Smooth muscle cell (in vitro differentiated cells): ENCODE measurements at regions not wholly inside any gene's neighbourhood (a gene's known extent, or its start where the extent isn't known, plus 50 kb on each side); places are given as distances from the start of the nearest gene placed in this dataset.

Experiments
- DNase-seq: peaks from one replicate; lab custom pipeline; 2025; ENCODE audit not compliant: unreplicated experiment; lab: John Stamatoyannopoulos, UW
- H2AFZ ChIP-seq: fragments of 200-600 bp; sonication (generic); 2 replicates; pipeline ENCODE4 v1.6.0; 2016; ENCODE audit warnings: antibody characterized with exemption, low read depth, mild to moderate bottlenecking
- H3F3A ChIP-seq: fragments of 200-600 bp; sonication (generic); 2 replicates; pipeline ENCODE4 v1.6.0; 2017; ENCODE audit warnings: antibody characterized with exemption, low read depth
- H3K27ac ChIP-seq: fragments of 200-600 bp; sonication (generic); 2 replicates; pipeline ENCODE4 v1.5.1; 2016; ENCODE audit warnings: low read depth, mild to moderate bottlenecking
- H3K27me3 ChIP-seq: fragments of 200-600 bp; sonication (generic); 2 replicates; pipeline ENCODE4 v1.6.1; 2016; ENCODE audit warnings: low read depth, mild to moderate bottlenecking
- H3K36me3 ChIP-seq: fragments of 200-600 bp; sonication (generic); 2 replicates; pipeline ENCODE4 v1.5.1; 2016; ENCODE audit warnings: low read depth
- H3K4me1 ChIP-seq: fragments of 200-600 bp; sonication (generic); 2 replicates; pipeline ENCODE4 v1.5.1; 2016; ENCODE audit warnings: low read depth
- H3K4me2 ChIP-seq: fragments of 200-600 bp; sonication (generic); 2 replicates; pipeline ENCODE4 v1.6.0; 2016; ENCODE audit warnings: mild to moderate bottlenecking
- H3K4me3 ChIP-seq: fragments of 200-600 bp; sonication (generic); 2 replicates; pipeline ENCODE4 v1.5.1; 2016; ENCODE audit warnings: mild to moderate bottlenecking
- H3K79me2 ChIP-seq: fragments of 200-600 bp; sonication (generic); 2 replicates; pipeline ENCODE4 v1.6.0; 2016; ENCODE audit warnings: low read depth, mild to moderate bottlenecking
- H3K9ac ChIP-seq: fragments of 200-600 bp; sonication (generic); 2 replicates; pipeline ENCODE4 v1.6.0; 2016; ENCODE audit warnings: low read depth
- H3K9me3 ChIP-seq: fragments of 200-600 bp; sonication (generic); replicated peaks from 2 replicates; pipeline ENCODE4 v1.5.1; 2016; ENCODE audit warnings: low read depth
- H4K20me1 ChIP-seq: fragments of 200-600 bp; sonication (generic); 2 replicates; pipeline ENCODE4 v1.6.0; 2016; ENCODE audit warnings: low read depth
- CTCF ChIP-seq: fragments of 200-600 bp; sonication (generic); IDR thresholded peaks from 2 replicates; pipeline ENCODE4 v1.5.1; 2017; ENCODE audit warnings: borderline replicate concordance, mild to moderate bottlenecking, antibody characterized with exemption; ENCODE audit not compliant: insufficient read depth, poor library complexity, severe bottlenecking
- WGBS: methylation state at CpG from one replicate; pipeline ENCODE4 v1.1.7; 2016; ENCODE audit warnings: low lambda C conversion rate; 5-methylcytosine and 5-hydroxymethylcytosine counted together

GRCh38 chr3:54040476-54040875 is 81.9 kb upstream of the CACNA2D3 start:
- no peaks in the 10 kb centered on the region for H3K27me3 ChIP-seq
- TF ChIP-seq CTCF = no peak

GRCh38 chr3:54038391-54038790 is 84.0 kb upstream of the CACNA2D3 start:
- no peaks in the 10 kb centered on the region for H3F3A ChIP-seq
- no peak overlapping the region for H3K9ac ChIP-seq
- H4K20me1 ChIP-seq = no peaks in the 10 kb centered on the region
- H3K27me3 ChIP-seq = no peaks in the 10 kb centered on the region
- H3K27ac ChIP-seq = no peak overlapping the region
- no peaks in the 10 kb centered on the region for H3K36me3 ChIP-seq
- H3K9me3 ChIP-seq = no peaks in the 10 kb centered on the region
- no peak for DNase-seq
- 93% methylated on average over 4 of the region's 4 CpGs for WGBS
- H3K4me3 ChIP-seq = no peak overlapping the region
- H3K4me2 ChIP-seq = no peak overlapping the region
- TF ChIP-seq CTCF = no peak
- H3K79me2 ChIP-seq = no peaks in the 10 kb centered on the region
- H3K4me1 ChIP-seq = peaks cover 6% of the 10 kb centered on the region
- H2AFZ ChIP-seq = no peak overlapping the region

More at GRCh38 chr3:54040476-54040875, 81.9 kb upstream of the CACNA2D3 start:
- Histone ChIP-seq H3K4me2 (no peak overlapping the region), H3K36me3 (no peaks in the 10 kb centered on the region), H3K79me2 (no peaks in the 10 kb centered on the region), H3K4me3 (no peak overlapping the region), H3K9ac (no peak overlapping the region), H2AFZ (no peak overlapping the region), H3K4me1 (peaks cover 6% of the 10 kb centered on the region), H4K20me1 (no peaks in the 10 kb centered on the region), H3K27ac (no peak overlapping the region), H3F3A (no peaks in the 10 kb centered on the region), H3K9me3 (no peaks in the 10 kb centered on the region)
- DNase-seq = no peak
- 76% methylated on average over 8 of the region's 8 CpGs for WGBS

GRCh38 chr3:54036543-54036942 is 85.8 kb upstream of the CACNA2D3 start:
- Histone ChIP-seq H2AFZ (no peak overlapping the region), H4K20me1 (no peaks in the 10 kb centered on the region)
- WGBS = 94% methylated on average over 2 of the region's 2 CpGs

More at GRCh38 chr3:54036543-54036942, 85.8 kb upstream of the CACNA2D3 start:
- Histone ChIP-seq H3K9me3 (no peaks in the 10 kb centered on the region), H3K79me2 (no peaks in the 10 kb centered on the region), H3F3A (no peaks in the 10 kb centered on the region), H3K4me2 (no peak overlapping the region), H3K9ac (no peak overlapping the region), H3K27ac (no peak overlapping the region), H3K4me3 (no peak overlapping the region), H3K4me1 (peaks cover 6% of the 10 kb centered on the region), H3K36me3 (no peaks in the 10 kb centered on the region), H3K27me3 (no peaks in the 10 kb centered on the region)
- DNase-seq = no peak
- no peak for TF ChIP-seq CTCF
